ENCODE measurements at regions not wholly inside any gene's neighbourhood (a gene's known extent, or its start where the extent isn't known, plus 50 kb on each side); places are given as distances from the start of the nearest gene placed in this dataset.

GRCh38 chr13:44240611-44241145 is 132.9 kb upstream of the SERP2 start:
- no peak for FAIRE-seq
- no peak for DNase-seq (ENCODE audit: insufficient read length)
- TF ChIP-seq POLR2A (IDR thresholded peaks at IDR 0.05; ENCODE audit: low read depth, low read length) (no peak), TAF1 (IDR thresholded peaks at IDR 0.05; ENCODE audit: borderline replicate concordance, low read depth, low read length) (no peak), POLR2AphosphoS5 (IDR thresholded peaks at IDR 0.05; ENCODE audit: low read depth, low read length) (no peak)

DNA sequence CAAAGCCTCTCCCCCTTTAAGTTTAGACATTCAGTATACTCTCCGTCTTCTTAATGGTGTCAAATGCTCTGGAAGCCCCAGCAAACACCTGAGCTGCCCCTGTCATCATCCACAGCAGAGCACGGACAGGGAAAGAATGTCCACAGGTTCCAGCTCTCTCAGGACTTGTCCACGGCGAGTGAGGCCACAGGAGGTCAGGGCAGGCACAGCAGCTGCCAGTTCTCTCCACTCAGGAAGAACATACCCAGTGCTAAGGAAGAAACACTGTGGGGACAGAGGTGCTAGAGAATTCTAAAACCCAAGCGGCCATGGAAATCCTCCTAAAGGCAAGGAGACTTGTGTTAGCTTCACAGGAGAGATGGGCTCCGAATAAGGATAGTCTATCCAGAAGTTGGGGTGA is 132.0 kb upstream of the SERP2 start:
- TF ChIP-seq POLR2A (IDR thresholded peaks at IDR 0.05; ENCODE audit: low read depth, low read length) (no peak), POLR2AphosphoS5 (IDR thresholded peaks at IDR 0.05; ENCODE audit: low read depth, low read length) (no peak), TAF1 (IDR thresholded peaks at IDR 0.05; ENCODE audit: borderline replicate concordance, low read depth, low read length) (no peak)
- DNase-seq (ENCODE audit: insufficient read length) (no peak), FAIRE-seq (no peak)

GRCh38 chr13:44242766-44243165 is 130.9 kb upstream of the SERP2 start:
- TF ChIP-seq TAF1 (IDR thresholded peaks at IDR 0.05; ENCODE audit: borderline replicate concordance, low read depth, low read length) = no peak
- TF ChIP-seq POLR2AphosphoS5 (IDR thresholded peaks at IDR 0.05; ENCODE audit: low read depth, low read length) = no peak
- TF ChIP-seq POLR2A (IDR thresholded peaks at IDR 0.05; ENCODE audit: low read depth, low read length) = no peak
- no peak for FAIRE-seq
- no peak for DNase-seq (ENCODE audit: insufficient read length)

- FAIRE-seq (peak; percentile 79), DNase-seq (ENCODE audit: insufficient read length) (no peak)
- TF ChIP-seq POLR2AphosphoS5 (IDR thresholded peaks at IDR 0.05; ENCODE audit: low read depth, low read length) (no peak), TAF1 (IDR thresholded peaks at IDR 0.05; ENCODE audit: borderline replicate concordance, low read depth, low read length) (no peak), POLR2A (IDR thresholded peaks at IDR 0.05; ENCODE audit: low read depth, low read length) (no peak)
Observed at GRCh38 chr13:44243198-44243857, 130.3 kb upstream of the SERP2 start.

GRCh38 chr13:44244288-44244687 is 129.3 kb upstream of the SERP2 start:
- no peak for TF ChIP-seq POLR2A (IDR thresholded peaks at IDR 0.05; ENCODE audit: low read depth, low read length)
- TF ChIP-seq TAF1 (IDR thresholded peaks at IDR 0.05; ENCODE audit: borderline replicate concordance, low read depth, low read length) = no peak
- no peak for TF ChIP-seq POLR2AphosphoS5 (IDR thresholded peaks at IDR 0.05; ENCODE audit: low read depth, low read length)

GRCh38 chr13:44249431-44249836 is 124.2 kb upstream of the SERP2 start:
- FAIRE-seq = no peak
- TF ChIP-seq TAF1 (IDR thresholded peaks at IDR 0.05; ENCODE audit: borderline replicate concordance, low read depth, low read length) = no peak
- no peak for TF ChIP-seq POLR2AphosphoS5 (IDR thresholded peaks at IDR 0.05; ENCODE audit: low read depth, low read length)
- TF ChIP-seq POLR2A (IDR thresholded peaks at IDR 0.05; ENCODE audit: low read depth, low read length) = no peak

More at GRCh38 chr13:44244288-44244687, 129.3 kb upstream of the SERP2 start:
- FAIRE-seq (no peak), DNase-seq (ENCODE audit: insufficient read length) (no peak)

DNA sequence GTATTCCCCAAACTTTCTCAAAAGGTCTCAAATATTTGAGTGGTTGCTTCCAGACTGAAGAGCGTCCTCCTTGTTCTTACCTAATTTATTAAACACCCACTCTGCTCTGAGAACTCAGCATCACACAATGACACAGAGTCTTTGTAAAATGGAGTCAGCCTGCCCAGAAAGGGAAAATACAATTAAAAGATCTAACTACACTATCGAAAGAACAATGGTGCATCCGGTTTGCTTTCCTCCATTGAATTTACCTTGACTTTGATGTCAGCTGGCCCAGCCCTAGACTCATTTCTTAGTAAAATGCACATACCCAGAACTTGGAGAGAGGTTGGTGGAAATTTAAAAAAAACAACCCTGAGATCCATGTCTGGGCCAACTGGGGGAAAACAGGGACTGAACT is 120.7 kb upstream of the SERP2 start:
- TF ChIP-seq POLR2AphosphoS5 (IDR thresholded peaks at IDR 0.05; ENCODE audit: low read depth, low read length) (no peak), POLR2A (IDR thresholded peaks at IDR 0.05; ENCODE audit: low read depth, low read length) (no peak), TAF1 (IDR thresholded peaks at IDR 0.05; ENCODE audit: borderline replicate concordance, low read depth, low read length) (no peak)
- FAIRE-seq (no peak), DNase-seq (ENCODE audit: insufficient read length) (no peak)

More at GRCh38 chr13:44249431-44249836, 124.2 kb upstream of the SERP2 start:
- no peak for DNase-seq (ENCODE audit: insufficient read length)

DNA sequence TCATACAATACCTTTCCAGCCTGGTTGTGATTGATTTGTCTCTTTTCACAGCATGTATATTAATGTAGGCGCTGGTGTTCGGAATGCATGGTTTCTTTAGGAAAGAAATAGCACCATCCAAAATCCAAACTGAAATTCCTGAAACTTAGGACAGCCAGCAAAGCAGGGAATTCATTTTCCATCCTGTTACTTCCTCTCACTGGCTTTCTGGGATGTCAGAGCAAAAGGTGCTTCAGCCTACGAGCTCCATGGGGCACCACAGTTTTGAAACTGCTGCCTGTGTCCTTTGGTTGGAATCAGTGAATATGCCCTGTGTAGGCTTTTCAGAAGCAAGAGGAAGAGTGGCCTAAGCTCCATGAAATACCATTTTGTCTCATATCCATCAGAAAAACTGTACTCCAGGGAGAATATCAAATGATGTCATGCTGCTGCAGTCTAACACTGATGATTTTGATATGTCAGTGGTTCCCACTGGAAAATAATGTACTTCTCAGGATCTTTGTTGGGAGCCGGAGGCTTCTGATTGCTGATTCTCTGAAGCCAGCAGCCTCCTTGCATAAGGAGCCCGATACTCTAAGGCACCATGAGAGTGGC is 117.8 kb upstream of the SERP2 start:
- TF ChIP-seq POLR2AphosphoS5 (IDR thresholded peaks at IDR 0.05; ENCODE audit: low read depth, low read length) (no peak), POLR2A (IDR thresholded peaks at IDR 0.05; ENCODE audit: low read depth, low read length) (no peak), TAF1 (IDR thresholded peaks at IDR 0.05; ENCODE audit: borderline replicate concordance, low read depth, low read length) (no peak)

DNA sequence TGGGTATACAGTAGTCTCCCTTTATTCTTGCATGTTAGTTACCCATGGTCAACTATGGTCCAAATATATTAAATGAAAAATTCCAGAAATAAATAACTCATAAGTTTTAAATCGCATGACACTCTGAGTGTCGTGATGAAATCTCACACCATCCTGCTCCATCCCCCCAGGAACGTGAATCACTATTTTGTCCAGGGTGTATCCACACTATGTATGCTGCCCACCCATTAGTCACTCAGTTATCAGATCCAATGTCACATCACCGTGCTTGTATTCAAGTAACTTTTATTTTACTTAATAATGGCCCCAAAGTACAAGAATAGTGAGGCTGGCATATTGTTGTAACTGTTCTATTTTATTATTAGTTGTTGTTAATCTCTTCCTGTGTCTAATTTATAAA is 115.8 kb upstream of the SERP2 start:
- TF ChIP-seq POLR2AphosphoS5 (IDR thresholded peaks at IDR 0.05; ENCODE audit: low read depth, low read length) (no peak), POLR2A (IDR thresholded peaks at IDR 0.05; ENCODE audit: low read depth, low read length) (no peak), TAF1 (IDR thresholded peaks at IDR 0.05; ENCODE audit: borderline replicate concordance, low read depth, low read length) (no peak)
- DNase-seq (ENCODE audit: insufficient read length) = no peak
- FAIRE-seq = no peak

More for the DNA sequence above, 117.8 kb upstream of the SERP2 start:
- no peak for DNase-seq (ENCODE audit: insufficient read length)
- FAIRE-seq = no peak

- FAIRE-seq (peak; percentile 94), DNase-seq (ENCODE audit: insufficient read length) (peak; percentile 29)
- peak; percentile 9; the same call in 1 of the 2 replicates for TF ChIP-seq POLR2A (IDR thresholded peaks at IDR 0.05; ENCODE audit: low read depth, low read length)
- no peak for TF ChIP-seq POLR2AphosphoS5 (IDR thresholded peaks at IDR 0.05; ENCODE audit: low read depth, low read length)
- TF ChIP-seq TAF1 (IDR thresholded peaks at IDR 0.05; ENCODE audit: borderline replicate concordance, low read depth, low read length) = no peak
Observed at GRCh38 chr13:44259045-44260027, 114.3 kb upstream of the SERP2 start.

GRCh38 chr13:44260336-44260735 is 113.3 kb upstream of the SERP2 start:
- TF ChIP-seq POLR2AphosphoS5 (IDR thresholded peaks at IDR 0.05; ENCODE audit: low read depth, low read length) (no peak), TAF1 (IDR thresholded peaks at IDR 0.05; ENCODE audit: borderline replicate concordance, low read depth, low read length) (no peak), POLR2A (IDR thresholded peaks at IDR 0.05; ENCODE audit: low read depth, low read length) (no peak)
- FAIRE-seq (no peak), DNase-seq (ENCODE audit: insufficient read length) (no peak)

Data from GM12892 (cell line).